H7 (cell line): ENCODE measurements at regions not wholly inside any gene's neighbourhood (a gene's known extent, or its start where the extent isn't known, plus 50 kb on each side); places are given as distances from the start of the nearest gene placed in this dataset.

ENCODE experiments used
- DNase-seq: peaks from one replicate; pipeline ENCODE4 v3.0.0; 2012
- H3K27me3 ChIP-seq: 2 replicates; pipeline ENCODE4 v1.6.0; 2011; ENCODE audit warnings: mild to moderate bottlenecking, low read length; ENCODE audit not compliant: control insufficient read depth, insufficient read depth
- H3K36me3 ChIP-seq: replicated peaks from 2 replicates; pipeline ENCODE4 v1.5.1; 2011; ENCODE audit warnings: low read length; ENCODE audit not compliant: control insufficient read depth, insufficient read depth
- H3K4me3 ChIP-seq: 2 replicates; pipeline ENCODE4 v1.5.1; 2011; ENCODE audit warnings: low read depth, mild to moderate bottlenecking, control low read depth, low read length, moderate library complexity; ENCODE audit not compliant: insufficient read depth

DNA sequence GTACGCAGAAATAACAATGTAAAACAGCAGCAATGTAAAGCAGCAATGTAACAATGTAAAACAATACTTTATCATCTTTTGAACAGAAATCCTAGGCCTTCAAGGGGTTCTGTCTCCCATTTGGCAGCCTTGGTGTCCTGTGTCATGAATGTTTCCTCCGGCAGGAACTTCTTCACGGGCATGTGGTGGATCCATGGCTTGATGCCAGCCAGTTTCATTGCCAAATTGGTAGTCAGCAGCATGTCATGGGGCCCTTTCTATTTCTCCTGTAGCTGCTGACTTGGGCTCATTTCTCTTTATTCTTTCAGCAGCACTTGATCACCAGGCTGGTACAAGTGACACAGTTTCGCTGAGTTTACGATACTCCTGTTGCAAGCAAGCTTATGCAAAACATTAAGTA, 275.3 kb downstream of the HTR1A start:
- no peak overlapping the region for H3K4me3 ChIP-seq
- H3K36me3 ChIP-seq = no peaks in the 10 kb centered on the region
- DNase-seq = no peak
- no peaks in the 10 kb centered on the region for H3K27me3 ChIP-seq

DNA sequence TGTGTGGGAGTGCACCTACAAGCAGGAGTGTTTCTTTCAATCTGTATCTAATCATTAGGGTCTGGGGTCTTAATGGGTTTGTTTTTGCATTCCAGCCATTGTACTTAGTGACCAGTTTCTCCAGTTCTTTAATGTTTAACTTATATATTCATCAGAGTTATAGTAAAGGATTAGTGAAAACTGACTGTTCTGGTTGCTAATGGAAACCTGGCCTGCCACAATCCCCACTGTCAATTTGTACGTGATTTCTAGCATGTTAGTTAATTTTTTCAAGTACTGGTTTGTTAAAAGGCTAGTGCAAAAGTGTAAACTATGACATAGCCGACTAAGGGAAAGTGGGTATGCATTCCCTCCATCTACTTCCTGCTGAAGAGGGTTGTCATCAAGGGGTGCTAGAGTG, 276.1 kb downstream of the HTR1A start:
- no peak for DNase-seq
- no peak overlapping the region for H3K4me3 ChIP-seq
- H3K36me3 ChIP-seq = no peaks in the 10 kb centered on the region
- H3K27me3 ChIP-seq = no peaks in the 10 kb centered on the region

DNA sequence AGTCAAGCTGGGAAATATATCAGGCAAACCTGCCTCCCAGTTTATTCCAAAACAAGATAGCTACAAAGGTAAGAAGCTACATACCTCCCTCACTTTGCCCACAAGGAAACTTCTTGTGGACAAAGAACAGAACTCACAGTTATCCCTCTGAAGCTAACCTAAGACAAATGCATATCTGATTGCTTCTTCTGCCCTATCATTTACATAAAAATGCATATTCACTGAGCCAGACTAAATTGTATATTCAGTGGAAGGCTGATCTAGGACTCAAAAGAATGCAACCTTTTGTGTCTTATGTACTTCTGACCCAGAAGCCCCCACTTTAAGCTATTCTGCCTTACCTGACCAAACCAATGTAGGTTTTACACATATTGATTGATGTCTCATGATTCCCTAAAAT, 276.8 kb downstream of the HTR1A start:
- DNase-seq = no peak
- Histone ChIP-seq H3K36me3 (no peaks in the 10 kb centered on the region), H3K4me3 (no peak overlapping the region), H3K27me3 (no peaks in the 10 kb centered on the region)

DNA sequence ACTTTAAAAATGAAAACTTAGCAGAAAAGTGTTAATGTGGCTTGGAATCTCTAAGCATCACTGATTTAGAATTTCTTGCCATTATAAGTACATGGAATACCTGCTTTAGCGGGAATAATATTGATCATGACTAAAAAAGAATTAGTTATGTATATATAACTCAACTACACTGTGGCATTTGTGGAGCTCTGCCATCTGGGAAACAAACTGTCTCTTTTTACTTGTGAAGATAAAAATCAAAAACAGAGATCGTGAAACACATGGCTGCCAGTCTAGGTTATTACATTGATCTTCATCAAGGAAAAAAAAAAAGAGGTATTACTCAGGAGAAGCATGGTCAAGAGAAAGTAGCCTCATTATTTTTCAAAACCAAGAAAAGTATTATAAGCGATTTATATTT, 287.4 kb downstream of the HTR1A start:
- no peak for DNase-seq
- Histone ChIP-seq H3K36me3 (no peaks in the 10 kb centered on the region), H3K4me3 (no peak overlapping the region), H3K27me3 (no peaks in the 10 kb centered on the region)

DNA sequence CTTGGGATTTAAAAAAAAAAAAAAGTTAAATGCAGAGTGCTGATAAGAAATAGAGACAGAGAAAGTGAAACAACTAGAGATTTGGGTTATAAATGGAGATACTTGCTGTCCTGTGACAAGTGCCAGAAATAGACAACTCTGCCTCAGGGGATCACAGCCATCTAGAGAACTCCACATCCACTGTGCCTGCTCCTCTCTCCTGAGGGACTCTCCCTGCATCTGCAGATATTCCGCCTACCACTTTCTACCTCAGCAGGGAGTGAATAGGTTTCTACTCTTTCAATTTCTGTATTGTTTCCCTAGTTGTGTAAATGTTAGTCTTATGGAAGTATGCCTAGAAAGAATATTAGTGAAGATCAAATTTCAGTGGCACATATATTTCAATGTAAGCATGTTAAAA, 307.2 kb downstream of the HTR1A start:
- Histone ChIP-seq H3K36me3 (no peaks in the 10 kb centered on the region), H3K27me3 (no peaks in the 10 kb centered on the region), H3K4me3 (no peak overlapping the region)
- DNase-seq = peak; percentile 0

DNA sequence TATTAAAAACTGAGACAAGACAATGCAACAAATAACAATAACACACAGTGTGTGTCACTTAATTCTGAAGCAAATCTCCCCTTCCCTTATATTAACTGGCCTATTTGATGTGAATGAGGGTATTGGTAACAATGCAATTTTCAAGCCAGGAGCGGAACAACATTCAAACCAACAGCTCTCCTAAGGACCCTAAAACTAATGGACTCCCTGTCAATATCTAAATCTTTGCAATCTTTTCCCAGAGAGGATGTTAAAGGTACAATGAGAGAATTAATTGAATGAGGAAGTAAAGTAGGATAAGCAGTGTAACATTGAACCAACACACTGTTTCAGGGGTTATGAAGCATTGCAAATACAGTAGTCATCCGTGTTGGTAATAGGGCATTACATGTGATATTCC, 311.7 kb downstream of the HTR1A start:
- Histone ChIP-seq H3K36me3 (no peaks in the 10 kb centered on the region), H3K27me3 (no peaks in the 10 kb centered on the region), H3K4me3 (no peak overlapping the region)
- no peak for DNase-seq

DNA sequence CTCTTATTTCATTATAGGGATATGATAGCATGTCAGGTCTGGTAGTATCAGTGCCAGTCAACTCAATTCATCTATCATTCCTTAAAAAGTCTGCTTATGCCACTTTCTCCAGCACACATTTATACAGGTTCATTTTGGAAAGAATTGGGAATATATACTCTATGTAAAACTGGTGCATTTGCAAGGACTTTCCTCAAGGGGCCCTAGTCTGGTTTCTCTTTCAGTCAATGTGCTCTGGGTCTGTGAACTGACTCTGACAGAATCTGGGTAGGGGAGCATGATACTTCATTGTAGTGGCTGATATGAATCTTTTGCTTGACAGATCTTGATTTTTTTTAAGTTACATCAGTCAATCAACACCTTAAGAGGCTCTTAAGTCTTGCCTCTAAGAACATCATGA, 313.9 kb downstream of the HTR1A start:
- no peak for DNase-seq
- Histone ChIP-seq H3K4me3 (no peak overlapping the region), H3K36me3 (no peaks in the 10 kb centered on the region)

DNA sequence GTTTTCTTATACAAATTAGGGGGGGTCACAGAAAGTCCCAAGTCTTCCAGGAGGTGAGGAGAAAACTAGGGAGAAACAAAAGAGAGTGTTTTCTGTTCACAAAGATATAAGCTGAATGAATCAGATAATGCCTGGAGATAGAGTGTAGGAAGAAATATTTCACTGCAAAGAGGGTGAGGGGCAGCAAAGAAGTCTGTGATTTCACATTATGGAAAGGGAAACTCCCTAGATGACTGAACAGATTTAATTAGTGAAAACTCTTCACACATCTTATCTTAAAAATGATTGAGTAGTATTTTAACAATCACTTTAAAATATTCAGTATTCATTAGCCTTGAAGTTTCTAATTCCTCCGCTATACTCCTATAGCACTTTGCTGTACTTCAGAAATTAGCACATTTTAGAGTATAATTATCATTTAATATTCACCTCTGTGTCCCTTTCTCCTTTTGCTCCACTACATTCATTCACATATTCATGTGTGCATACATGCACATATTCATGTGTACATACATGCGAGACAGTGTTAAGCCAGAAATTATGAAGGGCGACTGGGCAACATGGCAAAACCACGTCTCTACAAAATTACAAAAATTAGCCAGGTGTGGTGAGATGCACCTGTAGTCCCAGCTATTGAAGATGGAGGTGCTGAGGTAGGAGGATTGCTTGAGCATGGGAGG, 332.2 kb downstream of the HTR1A start:
- Histone ChIP-seq H3K4me3 (no peak overlapping the region), H3K36me3 (no peaks in the 10 kb centered on the region), H3K27me3 (no peaks in the 10 kb centered on the region)
- DNase-seq = no peak

More for the DNA sequence above, 313.9 kb downstream of the HTR1A start:
- H3K27me3 ChIP-seq = no peaks in the 10 kb centered on the region

DNA sequence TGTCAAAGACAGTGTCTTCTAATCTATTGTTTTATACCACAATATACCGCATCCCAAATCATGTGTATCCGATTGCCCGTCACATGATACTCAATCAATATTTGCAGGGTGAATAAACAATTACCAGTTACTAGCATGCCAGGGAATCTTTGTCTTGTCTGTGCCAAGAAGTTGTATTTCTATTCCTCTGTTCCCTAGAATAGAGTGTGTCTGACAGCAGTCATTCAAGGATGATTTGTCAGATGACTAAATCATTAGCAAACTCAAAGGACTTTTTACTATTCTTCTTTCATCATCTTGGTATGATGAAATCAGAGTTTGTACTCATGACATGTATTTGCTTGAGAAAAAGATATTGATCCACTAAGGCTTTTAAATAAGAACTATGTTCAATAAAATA, 348.8 kb downstream of the HTR1A start:
- Histone ChIP-seq H3K36me3 (no peaks in the 10 kb centered on the region), H3K4me3 (no peak overlapping the region), H3K27me3 (no peaks in the 10 kb centered on the region)
- no peak for DNase-seq

DNA sequence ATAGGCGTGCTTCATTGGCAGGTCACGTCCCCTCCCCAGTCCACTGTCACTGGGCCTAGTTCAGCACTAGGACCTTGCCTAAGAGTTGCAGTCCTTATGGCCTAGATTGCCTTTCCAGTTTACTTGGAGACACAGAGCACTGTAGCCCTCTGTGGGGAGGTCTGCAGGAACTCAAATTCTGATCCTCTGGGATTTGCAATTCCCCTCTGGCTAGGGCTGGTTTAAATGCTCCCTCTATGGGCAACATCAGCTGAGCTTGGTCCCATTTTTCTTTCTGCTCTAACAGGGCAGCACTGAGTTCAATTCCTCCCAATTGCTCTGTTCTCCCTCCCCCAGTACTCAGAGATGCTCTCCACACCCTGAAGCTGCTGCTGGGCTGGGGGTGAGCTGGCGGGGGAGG, 358.2 kb downstream of the HTR1A start:
- no peak overlapping the region for H3K4me3 ChIP-seq
- H3K36me3 ChIP-seq = no peaks in the 10 kb centered on the region; the same call in 1 of the 2 replicates
- no peak for DNase-seq
- no peaks in the 10 kb centered on the region for H3K27me3 ChIP-seq

DNA sequence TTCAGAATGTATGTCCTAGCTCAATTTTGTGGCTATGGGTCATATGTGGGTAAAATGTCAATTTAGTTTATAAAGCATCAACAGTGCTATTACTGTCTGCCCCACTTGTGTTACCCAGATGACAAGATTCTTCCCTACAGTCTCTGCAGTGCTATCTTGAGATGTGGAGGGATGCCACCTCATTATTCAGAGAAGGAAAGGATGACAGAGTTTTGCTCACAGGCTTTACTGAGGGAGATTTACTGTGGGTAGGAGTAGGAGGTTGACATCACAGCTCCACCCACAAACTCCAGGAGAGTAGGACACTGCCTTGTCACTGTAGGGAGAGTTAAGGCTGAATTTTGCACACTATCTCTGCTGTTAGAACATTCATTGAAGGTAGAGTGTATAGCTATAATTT, 359.3 kb downstream of the HTR1A start:
- Histone ChIP-seq H3K4me3 (no peak overlapping the region), H3K36me3 (no peaks in the 10 kb centered on the region; the same call in 1 of the 2 replicates), H3K27me3 (no peaks in the 10 kb centered on the region)
- no peak for DNase-seq

DNA sequence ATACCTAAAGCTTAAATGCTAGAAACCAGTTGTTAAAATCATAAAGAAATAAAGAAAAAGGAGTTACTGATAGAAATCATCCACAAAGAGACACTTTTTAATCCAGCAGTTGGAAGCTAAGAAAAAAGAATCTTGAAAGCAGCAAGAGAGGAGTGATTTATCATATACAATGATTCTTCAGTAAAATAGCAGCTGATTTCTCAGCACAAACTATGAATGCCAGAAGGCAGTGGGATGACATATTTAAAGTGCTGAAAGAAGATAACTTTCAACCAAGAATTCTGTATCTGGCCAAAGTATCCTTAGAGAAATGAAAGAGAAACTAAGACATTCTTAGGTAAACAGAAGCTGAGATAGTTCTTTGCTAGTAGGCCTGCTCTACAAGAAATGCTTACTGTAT, 366.0 kb downstream of the HTR1A start:
- no peak for DNase-seq
- H3K4me3 ChIP-seq = no peak overlapping the region
- H3K36me3 ChIP-seq = no peaks in the 10 kb centered on the region
- H3K27me3 ChIP-seq = no peaks in the 10 kb centered on the region

DNA sequence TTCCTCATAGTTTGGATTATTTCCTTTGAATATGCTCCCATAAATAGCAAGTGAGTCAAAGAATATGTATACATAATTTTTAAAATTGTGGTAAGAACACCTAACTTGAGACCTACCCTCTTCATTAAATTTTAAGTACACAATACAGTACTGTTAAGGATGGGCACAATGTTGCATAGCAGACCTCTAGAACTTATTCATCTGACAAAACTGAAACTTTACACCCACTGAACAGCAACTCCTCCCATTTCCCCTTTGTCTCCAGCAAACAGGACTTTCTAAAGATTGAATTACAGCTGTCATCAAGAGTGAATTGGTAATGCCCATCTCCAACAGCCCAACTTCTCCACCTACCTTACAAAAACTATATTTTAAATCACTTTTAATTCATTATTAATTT, 388.9 kb downstream of the HTR1A start:
- H3K27me3 ChIP-seq = no peaks in the 10 kb centered on the region
- no peak overlapping the region for H3K4me3 ChIP-seq
- peak; percentile 11 for DNase-seq
- H3K36me3 ChIP-seq = no peaks in the 10 kb centered on the region

DNA sequence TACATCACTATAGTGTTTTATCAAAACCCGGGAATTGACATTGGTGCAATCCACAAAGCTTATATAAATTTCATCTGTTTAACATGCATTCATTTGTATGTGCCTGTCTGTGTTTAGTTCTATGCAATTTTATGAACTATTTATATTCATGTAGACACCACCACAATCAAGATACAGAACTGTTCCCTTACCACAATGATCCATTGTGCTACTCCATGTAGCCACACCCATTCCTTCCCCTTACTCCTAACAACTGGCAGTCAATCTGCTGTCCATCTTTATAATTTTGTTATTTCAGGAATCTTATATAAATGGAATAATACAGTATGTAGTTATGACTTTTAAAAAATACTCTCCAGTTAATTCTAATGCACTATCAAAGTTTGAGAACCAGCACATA, 389.5 kb downstream of the HTR1A start:
- Histone ChIP-seq H3K4me3 (no peak overlapping the region), H3K27me3 (no peaks in the 10 kb centered on the region), H3K36me3 (no peaks in the 10 kb centered on the region)
- DNase-seq = no peak

DNA sequence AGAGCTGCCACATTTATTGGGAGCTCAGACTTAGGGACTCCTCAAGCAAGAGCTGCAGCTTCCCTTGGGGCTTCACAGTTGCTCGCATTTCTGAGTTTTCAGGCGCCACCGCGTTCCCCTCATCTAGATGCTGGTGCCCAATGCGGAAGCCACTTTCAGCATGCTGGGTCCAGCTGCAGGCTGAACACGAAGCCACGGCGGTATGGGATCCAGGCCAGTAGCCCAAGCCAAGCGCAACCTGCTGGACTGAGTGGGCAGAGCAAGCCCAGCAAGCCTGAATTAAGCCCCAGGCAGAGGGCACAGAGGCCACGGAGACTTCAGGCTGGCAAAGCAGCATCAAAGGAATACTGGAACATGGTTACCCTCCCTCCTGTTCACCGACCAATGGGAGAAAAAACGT, 391.5 kb downstream of the HTR1A start:
- Histone ChIP-seq H3K27me3 (no peaks in the 10 kb centered on the region), H3K36me3 (no peaks in the 10 kb centered on the region), H3K4me3 (no peak overlapping the region)
- DNase-seq = no peak

DNA sequence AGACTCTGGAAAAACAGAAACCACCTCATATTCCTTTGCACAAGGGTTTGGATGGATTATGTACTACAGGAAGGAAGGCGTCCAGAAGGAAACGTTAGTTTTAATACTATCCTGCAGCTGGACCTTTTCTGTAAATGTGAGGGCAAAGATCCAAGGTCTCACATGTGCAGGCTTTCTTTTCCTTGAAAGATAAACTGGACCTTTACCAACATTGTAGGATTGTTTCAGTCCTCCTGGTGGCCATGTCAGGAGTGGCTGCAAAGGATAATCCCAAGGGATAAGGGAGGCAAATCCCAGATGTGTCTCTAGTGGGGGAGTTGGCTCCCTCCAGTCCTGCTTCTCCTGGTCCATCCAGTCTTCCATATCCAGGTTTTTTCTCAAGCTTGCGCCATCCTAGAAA, 397.5 kb downstream of the HTR1A start:
- DNase-seq = no peak
- no peaks in the 10 kb centered on the region for H3K27me3 ChIP-seq
- H3K4me3 ChIP-seq = no peak overlapping the region
- no peaks in the 10 kb centered on the region for H3K36me3 ChIP-seq
